WERI-Rb-1 (cell line): ENCODE measurements at regions not wholly inside any gene's neighbourhood (a gene's known extent, or its start where the extent isn't known, plus 50 kb on each side); places are given as distances from the start of the nearest gene placed in this dataset.

Experiments
- DNase-seq: peaks from one replicate; pipeline ENCODE4 v3.0.0-alpha.2; 2020
- H3K27ac ChIP-seq: fragments of 250-450 bp; sonication (Bioruptor Pico); 2 replicates; pipeline ENCODE4 v1.5.1; 2020; ENCODE audit warnings: mild to moderate bottlenecking, moderate library complexity
- H3K27me3 ChIP-seq: fragments of 250-450 bp; sonication (Bioruptor Pico); 2 replicates; pipeline ENCODE4 v1.5.1; 2021; ENCODE audit warnings: mild to moderate bottlenecking, low read depth, moderate library complexity; ENCODE audit not compliant: insufficient read depth, severe bottlenecking
- H3K36me3 ChIP-seq: fragments of 250-450 bp; sonication (Bioruptor Pico); 2 replicates; pipeline ENCODE4 v1.5.1; 2020; ENCODE audit warnings: mild to moderate bottlenecking, moderate library complexity
- H3K4me3 ChIP-seq: 2 replicates; pipeline ENCODE4 v1.5.1; 2011; ENCODE audit warnings: low read depth, mild to moderate bottlenecking, control low read depth, low read length
- H3K9me3 ChIP-seq: fragments of 250-450 bp; sonication (Bioruptor Pico); 2 replicates; pipeline ENCODE4 v1.5.1; 2021; ENCODE audit warnings: mild to moderate bottlenecking, moderate library complexity; ENCODE audit not compliant: severe bottlenecking
- TF ChIP-seq, protein P1 (sequence below): IDR thresholded peaks from 2 replicates; pipeline ENCODE4 v1.5.1; 2011; ENCODE audit warnings: low read depth, mild to moderate bottlenecking, control low read depth, inconsistent platforms, low read length

DNA sequence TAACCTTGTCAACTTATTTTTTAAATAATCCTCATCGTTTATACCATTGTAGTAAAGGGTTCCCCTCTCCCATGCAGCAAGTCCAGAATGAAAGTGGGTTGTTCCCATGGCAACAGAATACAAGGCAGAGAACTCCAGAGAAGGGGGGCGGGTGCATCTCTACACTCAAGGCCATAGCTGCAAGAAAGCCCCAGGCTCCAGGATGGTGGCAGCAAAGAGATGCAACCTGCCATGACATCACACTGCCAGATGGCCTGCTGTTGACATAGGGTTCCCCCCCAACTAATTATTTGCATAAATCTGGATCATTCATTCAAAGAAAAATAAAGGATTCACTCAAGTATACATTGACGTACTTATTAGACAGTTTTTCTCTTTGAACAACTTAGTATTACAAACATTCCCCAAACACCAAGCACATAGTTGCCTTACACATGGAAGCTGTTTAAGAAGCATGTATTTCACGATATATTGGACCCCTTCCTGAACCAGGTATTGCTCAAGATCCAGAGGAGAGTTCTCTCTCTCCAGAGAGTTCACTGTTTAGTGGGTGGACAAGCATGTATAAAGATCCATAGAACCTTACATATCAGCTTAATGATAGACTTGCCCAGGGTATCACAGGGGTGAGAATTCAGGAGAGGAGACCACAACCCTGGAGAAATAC is 87.4 kb upstream of the KLF7 start:
- H3K4me3 ChIP-seq, result no peak overlapping the region
- no peaks in the 10 kb centered on the region for H3K36me3 ChIP-seq
- TF ChIP-seq, protein P1, sequence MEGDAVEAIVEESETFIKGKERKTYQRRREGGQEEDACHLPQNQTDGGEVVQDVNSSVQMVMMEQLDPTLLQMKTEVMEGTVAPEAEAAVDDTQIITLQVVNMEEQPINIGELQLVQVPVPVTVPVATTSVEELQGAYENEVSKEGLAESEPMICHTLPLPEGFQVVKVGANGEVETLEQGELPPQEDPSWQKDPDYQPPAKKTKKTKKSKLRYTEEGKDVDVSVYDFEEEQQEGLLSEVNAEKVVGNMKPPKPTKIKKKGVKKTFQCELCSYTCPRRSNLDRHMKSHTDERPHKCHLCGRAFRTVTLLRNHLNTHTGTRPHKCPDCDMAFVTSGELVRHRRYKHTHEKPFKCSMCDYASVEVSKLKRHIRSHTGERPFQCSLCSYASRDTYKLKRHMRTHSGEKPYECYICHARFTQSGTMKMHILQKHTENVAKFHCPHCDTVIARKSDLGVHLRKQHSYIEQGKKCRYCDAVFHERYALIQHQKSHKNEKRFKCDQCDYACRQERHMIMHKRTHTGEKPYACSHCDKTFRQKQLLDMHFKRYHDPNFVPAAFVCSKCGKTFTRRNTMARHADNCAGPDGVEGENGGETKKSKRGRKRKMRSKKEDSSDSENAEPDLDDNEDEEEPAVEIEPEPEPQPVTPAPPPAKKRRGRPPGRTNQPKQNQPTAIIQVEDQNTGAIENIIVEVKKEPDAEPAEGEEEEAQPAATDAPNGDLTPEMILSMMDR, result no peak
- no peak overlapping the region for H3K27ac ChIP-seq
- peak; percentile 57 for DNase-seq
- no peaks in the 10 kb centered on the region for H3K9me3 ChIP-seq
- H3K27me3 ChIP-seq, result no peaks in the 10 kb centered on the region

DNA sequence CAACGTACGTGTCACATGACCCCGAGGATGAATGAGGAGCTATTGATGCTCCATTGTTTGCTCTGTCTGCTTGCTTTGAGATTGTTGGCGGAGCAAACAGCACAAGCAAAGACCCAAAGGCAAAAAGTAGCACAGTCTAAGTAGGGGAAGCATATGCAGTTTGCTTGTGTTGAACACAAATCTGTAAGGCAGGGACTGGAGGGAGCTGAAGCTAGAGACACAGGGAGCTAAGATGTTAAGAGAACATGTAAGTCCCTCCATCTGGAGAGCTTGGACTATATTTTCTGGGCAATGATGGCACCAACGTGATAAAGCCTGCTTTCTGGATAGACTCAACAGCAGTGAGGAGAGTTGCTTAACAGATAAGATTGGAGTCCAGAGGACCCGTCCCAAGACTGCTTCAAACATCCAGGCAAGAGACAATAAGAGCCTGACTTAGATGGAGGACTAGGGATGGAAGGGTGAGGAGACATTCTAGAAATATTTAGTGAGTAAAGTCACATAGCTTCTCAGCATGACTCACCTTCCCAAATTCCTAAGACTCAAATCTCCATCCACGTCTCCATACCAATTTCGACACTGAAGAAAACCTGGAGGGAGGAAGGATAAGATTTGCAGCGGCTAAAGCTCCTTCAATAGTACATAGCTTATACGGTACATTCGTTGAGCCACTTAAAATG is 88.1 kb upstream of the KLF7 start:
- Histone ChIP-seq H3K27me3 (no peaks in the 10 kb centered on the region), H3K27ac (no peak overlapping the region), H3K9me3 (no peaks in the 10 kb centered on the region), H3K4me3 (no peak overlapping the region), H3K36me3 (no peaks in the 10 kb centered on the region)
- no peak for DNase-seq
- TF ChIP-seq, protein P1, result no peak

DNA sequence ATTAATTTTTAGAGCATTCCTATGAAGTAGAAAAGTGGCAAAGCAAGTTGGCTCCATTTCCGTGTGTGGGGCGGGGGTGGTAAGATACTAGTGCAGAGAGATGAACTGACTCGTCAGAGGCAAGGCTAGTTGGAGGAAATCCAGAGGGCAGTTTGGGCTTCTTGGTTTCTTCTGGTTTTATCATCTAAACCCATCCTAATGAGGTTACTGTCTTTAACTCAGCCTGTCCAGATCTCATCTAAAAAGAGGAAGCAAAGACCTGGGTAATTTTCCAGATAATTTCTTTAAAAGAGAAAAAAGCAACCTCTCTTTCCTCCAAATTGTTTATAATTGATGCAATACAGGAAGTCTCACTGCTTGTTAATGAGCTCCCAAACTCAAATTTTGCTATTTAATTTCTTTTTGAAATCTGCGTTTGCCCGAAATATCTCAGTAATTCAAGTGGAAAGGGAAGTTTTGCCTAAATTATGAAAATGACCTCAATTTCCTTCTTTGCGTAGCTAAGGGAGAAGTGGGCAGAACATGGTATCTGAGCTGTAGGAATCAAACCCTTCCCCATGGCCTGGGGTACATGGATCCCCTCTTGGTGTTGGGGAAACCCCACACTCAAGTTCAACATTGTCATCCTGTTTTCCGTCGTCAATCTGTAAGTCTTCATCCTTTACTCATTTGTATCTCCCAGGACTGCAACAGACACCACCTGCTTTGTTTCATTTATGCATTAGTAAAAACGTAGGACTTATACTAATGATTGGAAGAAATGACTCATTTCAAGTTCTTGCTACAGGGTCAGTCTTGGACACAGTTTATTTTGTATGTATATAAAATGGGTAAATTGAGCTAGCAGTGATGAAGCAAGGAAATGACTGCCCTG is 89.1 kb upstream of the KLF7 start:
- DNase-seq, result no peak
- H3K4me3 ChIP-seq, result no peak overlapping the region

DNA sequence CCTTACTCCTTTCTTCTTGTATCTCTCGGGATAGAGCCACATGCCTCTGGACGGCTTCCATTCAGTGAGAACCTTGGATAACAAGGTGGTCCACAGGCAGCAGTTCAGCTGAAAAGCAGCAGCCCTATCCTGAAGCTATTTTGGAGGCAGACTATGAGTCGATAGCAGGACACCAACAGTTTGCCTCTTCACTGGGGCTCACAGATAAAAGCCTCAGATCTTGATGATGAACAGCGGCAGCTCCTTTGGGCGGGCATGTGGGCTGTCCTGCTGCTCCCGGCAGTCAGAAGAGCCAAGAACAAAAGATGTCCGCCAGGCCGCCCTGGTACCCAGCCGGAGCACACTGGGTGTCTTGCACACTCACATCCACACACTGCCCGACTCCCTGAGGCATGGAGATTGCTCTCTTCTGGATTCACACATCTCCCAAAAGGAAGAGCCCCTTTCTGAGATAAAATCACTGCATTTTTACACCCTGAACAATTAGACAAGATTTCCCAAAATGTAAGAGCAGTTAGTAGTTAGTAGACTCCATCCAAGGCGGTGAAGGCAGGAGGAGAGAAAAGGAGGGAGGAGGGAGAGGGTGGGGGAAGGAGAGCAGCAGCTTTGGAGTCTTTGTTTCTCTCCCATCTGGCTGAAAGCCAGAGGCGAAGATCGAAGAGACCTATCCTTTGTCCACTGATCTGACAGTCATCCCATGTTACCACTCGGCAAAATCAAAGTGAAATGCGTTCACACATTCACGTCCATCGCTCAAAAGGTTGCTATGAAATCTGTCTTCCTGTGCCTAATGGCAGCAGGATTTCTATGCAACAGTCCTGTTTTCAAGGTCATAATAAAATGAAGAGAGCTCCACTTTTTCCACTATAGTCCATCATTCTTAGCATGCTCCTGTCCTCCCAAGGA is 90.1 kb upstream of the KLF7 start:
- no peaks in the 10 kb centered on the region for H3K36me3 ChIP-seq
- H3K27me3 ChIP-seq, result no peaks in the 10 kb centered on the region
- DNase-seq, result no peak
- no peak overlapping the region for H3K27ac ChIP-seq
- no peaks in the 10 kb centered on the region for H3K9me3 ChIP-seq
- H3K4me3 ChIP-seq, result no peak overlapping the region
- TF ChIP-seq, protein P1, result no peak

More for the DNA sequence above, 89.1 kb upstream of the KLF7 start:
- Histone ChIP-seq H3K36me3 (no peaks in the 10 kb centered on the region), H3K9me3 (no peaks in the 10 kb centered on the region), H3K27ac (no peak overlapping the region), H3K27me3 (no peaks in the 10 kb centered on the region)
- TF ChIP-seq, protein P1, result no peak

DNA sequence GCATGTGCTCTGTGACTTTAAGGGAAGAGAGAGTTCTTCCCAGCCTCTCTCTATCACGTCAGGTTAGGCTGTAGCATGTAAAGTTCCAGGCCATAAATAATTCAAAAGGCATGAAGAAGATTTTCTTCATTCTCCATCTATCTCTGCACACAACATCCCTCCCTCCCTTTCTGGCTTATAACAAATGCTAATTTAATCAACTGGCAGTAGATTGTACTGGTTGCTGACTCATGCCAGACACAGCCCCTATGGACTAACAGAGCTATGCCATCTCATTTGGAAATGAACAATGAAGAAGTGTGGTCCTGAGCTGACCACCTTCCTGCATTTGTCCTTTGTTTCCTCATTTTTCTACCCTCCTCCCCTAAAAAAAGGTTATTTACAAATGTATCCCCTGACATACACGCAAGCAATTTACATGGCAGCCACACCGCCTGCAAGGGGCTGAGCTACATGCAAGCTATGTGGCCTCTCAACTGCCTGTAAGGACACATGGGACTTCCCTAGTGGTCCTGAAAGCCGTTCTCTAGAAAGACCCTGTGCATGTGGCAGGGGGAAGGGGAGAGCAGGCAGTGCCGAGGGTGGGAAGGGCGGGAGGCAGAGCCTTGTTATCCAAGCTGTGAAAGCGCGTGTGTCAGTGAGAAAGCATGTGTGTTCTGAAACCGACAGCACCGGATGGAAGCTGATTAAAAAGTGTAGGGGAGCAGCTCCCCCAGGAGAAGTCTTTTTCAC is 90.9 kb upstream of the KLF7 start:
- H3K27me3 ChIP-seq, result no peaks in the 10 kb centered on the region
- TF ChIP-seq, protein P1, result no peak
- no peak for DNase-seq
- no peaks in the 10 kb centered on the region for H3K9me3 ChIP-seq
- no peak overlapping the region for H3K4me3 ChIP-seq
- H3K36me3 ChIP-seq, result no peaks in the 10 kb centered on the region
- no peak overlapping the region for H3K27ac ChIP-seq
